ENCODE measurements at regions not wholly inside any gene's neighbourhood (a gene's known extent, or its start where the extent isn't known, plus 50 kb on each side); places are given as distances from the start of the nearest gene placed in this dataset.

DNA sequence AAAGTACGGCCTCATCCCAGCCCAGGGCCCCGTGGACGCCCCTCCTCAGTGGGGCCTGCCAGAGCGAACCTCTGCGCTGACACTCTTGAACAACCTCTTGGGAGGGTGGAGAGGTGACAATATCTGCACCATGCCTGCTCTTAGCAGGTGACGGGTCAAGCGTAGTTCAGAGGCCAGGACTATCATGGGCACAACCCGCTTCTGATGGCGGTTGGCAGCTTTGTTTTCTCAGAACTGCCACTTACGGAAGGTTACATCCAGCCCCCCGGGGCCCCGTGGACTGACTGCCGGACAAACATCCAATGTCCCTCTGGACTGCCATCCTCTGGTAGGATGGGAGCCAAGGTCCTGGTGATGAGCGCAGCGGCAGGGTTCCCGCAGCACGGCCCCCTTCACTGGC lies 91.1 kb downstream of the TUBA3C start:
- H3K36me3 ChIP-seq (ENCODE audit: insufficient read depth in 1 of 2, low read depth in 1 of 2): no peaks in the 10 kb centered on the region
- DNase-seq (no peak), ATAC-seq (no peak)
- H3K4me1 ChIP-seq: no peaks in the 10 kb centered on the region
- WGBS, 3 donors: 94 to 95% (median 95%) methylated on average over 17 of the region's 17 CpGs
- no peaks in the 10 kb centered on the region for H3K9me3 ChIP-seq
- no peak overlapping the region for H3K27ac ChIP-seq
- TF ChIP-seq, protein P1, sequence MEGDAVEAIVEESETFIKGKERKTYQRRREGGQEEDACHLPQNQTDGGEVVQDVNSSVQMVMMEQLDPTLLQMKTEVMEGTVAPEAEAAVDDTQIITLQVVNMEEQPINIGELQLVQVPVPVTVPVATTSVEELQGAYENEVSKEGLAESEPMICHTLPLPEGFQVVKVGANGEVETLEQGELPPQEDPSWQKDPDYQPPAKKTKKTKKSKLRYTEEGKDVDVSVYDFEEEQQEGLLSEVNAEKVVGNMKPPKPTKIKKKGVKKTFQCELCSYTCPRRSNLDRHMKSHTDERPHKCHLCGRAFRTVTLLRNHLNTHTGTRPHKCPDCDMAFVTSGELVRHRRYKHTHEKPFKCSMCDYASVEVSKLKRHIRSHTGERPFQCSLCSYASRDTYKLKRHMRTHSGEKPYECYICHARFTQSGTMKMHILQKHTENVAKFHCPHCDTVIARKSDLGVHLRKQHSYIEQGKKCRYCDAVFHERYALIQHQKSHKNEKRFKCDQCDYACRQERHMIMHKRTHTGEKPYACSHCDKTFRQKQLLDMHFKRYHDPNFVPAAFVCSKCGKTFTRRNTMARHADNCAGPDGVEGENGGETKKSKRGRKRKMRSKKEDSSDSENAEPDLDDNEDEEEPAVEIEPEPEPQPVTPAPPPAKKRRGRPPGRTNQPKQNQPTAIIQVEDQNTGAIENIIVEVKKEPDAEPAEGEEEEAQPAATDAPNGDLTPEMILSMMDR (IDR thresholded peaks at IDR 0.05): no peak
- H3K4me3 ChIP-seq: no peak overlapping the region
- H3K27me3 ChIP-seq (ENCODE audit: insufficient read depth in 3 of 3, low read length in 2 of 3): no peaks in the 10 kb centered on the region
- intact Hi-C loops (cut with DNase I): no loop called here

DNA sequence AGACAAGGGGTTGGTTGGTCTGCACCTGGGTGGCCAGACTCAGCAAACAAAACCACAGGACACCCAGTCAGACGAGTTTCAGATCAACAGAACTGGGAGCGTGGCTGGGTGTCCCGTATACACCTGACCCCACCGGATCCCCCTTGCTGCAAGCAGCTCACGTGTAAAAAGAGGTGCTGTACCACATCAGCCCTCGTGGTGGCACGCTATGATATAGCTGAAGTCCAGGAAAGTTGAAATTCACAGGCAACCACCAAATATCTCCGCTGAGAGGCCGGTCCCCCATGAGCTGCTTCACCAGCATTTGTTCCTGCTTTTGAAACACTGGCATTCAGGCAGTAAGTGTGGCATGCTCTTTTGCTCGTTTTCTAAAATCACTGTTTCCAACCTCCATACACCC lies 92.3 kb downstream of the TUBA3C start:
- intact Hi-C loops (cut with DNase I): no loop called here
- TF ChIP-seq, protein P1 (IDR thresholded peaks at IDR 0.05): no peak
- 50 to 60% (median 56%) methylated on average over 10 of the region's 10 CpGs for WGBS, 3 donors
- Histone ChIP-seq H3K27me3 (ENCODE audit: insufficient read depth in 3 of 3, low read length in 2 of 3) (no peaks in the 10 kb centered on the region), H3K27ac (no peak overlapping the region), H3K36me3 (ENCODE audit: insufficient read depth in 1 of 2, low read depth in 1 of 2) (no peaks in the 10 kb centered on the region), H3K4me3 (no peak overlapping the region), H3K9me3 (no peaks in the 10 kb centered on the region), H3K4me1 (no peaks in the 10 kb centered on the region)
- ATAC-seq (no peak), DNase-seq (no peak)

- TF ChIP-seq, protein P1 (IDR thresholded peaks at IDR 0.05): no peak
- no peak overlapping the region for H3K27ac ChIP-seq
- intact Hi-C loops (cut with DNase I): no loop called here
- ATAC-seq (no peak), DNase-seq (no peak)
- H3K27me3 ChIP-seq (ENCODE audit: insufficient read depth in 3 of 3, low read length in 2 of 3): no peaks in the 10 kb centered on the region
- H3K4me3 ChIP-seq: no peak overlapping the region
- WGBS, 3 donors: 68 to 75% (median 70%) methylated on average over 8 of the region's 8 CpGs
- H3K4me1 ChIP-seq: no peaks in the 10 kb centered on the region
- H3K9me3 ChIP-seq: no peaks in the 10 kb centered on the region
- no peaks in the 10 kb centered on the region for H3K36me3 ChIP-seq (ENCODE audit: insufficient read depth in 1 of 2, low read depth in 1 of 2)
Measured at GRCh38 chr13:19088416-19088815, 93.2 kb downstream of the TUBA3C start.

DNA sequence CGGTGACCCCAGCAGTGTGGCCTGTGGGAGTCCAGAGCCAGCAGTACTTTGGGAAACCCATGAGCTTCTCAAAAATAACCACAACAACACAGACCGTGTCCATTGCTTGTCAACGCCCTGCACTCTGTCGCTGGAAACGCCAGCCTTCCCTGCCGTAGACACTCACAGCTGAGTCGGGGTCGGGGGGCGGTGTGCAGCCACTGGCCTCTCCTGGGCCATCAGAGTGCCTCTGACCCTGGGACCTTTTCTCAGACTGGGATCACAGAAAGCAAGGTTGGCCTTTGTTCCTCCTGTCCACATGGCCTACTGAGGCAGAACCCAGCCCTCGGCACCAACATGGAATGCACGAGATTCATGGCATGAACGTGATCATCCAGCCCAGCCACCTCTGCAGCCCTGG lies 95.7 kb downstream of the TUBA3C start:
- no peak for DNase-seq
- TF ChIP-seq, protein P1 (IDR thresholded peaks at IDR 0.05): no peak
- ATAC-seq: no peak
- Histone ChIP-seq H3K36me3 (ENCODE audit: insufficient read depth in 1 of 2, low read depth in 1 of 2) (no peaks in the 10 kb centered on the region), H3K9me3 (peaks cover 10% of the 10 kb centered on the region), H3K4me1 (no peaks in the 10 kb centered on the region), H3K27me3 (ENCODE audit: insufficient read depth in 3 of 3, low read length in 2 of 3) (no peaks in the 10 kb centered on the region), H3K4me3 (no peak overlapping the region), H3K27ac (no peak overlapping the region)
- intact Hi-C loops (cut with DNase I): no loop called here
- 86 to 97% (median 94%) methylated on average over 12 of the region's 12 CpGs for WGBS, 3 donors

DNA sequence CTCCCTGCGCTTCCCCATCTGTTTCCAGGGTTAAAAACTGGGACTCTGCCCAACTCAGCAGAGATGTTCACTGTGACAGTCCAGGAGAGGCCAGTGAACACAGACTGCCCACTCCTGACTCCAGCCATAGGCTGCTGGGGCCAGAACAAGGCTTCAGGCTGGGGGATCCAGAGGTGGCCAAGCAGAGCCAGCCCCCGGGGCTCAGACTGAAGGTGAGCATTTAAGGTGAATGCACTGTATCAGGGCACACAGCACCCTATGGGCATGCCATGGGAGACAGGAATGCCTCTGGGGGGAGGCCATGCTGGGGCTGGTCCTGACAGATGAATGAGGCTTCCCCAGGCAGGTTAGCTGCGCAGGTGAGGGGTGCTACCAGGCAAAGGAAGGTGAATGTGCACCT lies 96.4 kb downstream of the TUBA3C start:
- TF ChIP-seq, protein P1 (IDR thresholded peaks at IDR 0.05): no peak
- H3K27me3 ChIP-seq (ENCODE audit: insufficient read depth in 3 of 3, low read length in 2 of 3): no peaks in the 10 kb centered on the region
- no peaks in the 10 kb centered on the region for H3K4me1 ChIP-seq
- H3K36me3 ChIP-seq (ENCODE audit: insufficient read depth in 1 of 2, low read depth in 1 of 2): no peaks in the 10 kb centered on the region
- ATAC-seq: no peak
- intact Hi-C loops (cut with DNase I): no loop called here
- no peak for DNase-seq
- no peak overlapping the region for H3K27ac ChIP-seq
- 44 to 58% (median 47%) methylated on average over 3 of the region's 3 CpGs for WGBS, 3 donors
- no peak overlapping the region for H3K4me3 ChIP-seq
- peaks cover 10% of the 10 kb centered on the region for H3K9me3 ChIP-seq
